HPDE6-E6E7 (cell line): ENCODE measurements at regions not wholly inside any gene's neighbourhood (a gene's known extent, or its start where the extent isn't known, plus 50 kb on each side); places are given as distances from the start of the nearest gene placed in this dataset.

Experiments used
- DNase-seq: peaks from one replicate; pipeline ENCODE4 v3.0.0; 2011; ENCODE audit warnings: missing footprints; ENCODE audit errors: extremely low spot score

DNA sequence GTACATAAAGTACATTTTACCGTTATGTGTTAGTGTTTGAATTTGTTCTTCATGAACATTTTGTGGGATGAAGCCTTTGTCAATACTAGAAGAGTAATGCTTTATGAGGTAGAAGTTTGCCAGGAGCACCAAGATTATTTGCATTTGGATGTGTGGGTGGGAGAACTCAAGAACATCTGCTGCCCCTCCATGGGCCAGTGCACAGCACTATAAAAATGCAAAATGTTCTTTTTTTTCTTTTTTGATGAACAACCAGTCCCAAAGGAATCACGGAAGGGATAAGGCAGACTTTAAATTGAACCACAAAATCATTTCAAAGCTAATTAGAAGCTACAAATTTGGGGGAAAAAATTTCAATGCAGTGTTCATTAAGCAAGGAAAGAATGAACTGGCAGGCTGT, 300.3 kb upstream of the NWD2 start:
- no peak for DNase-seq

DNA sequence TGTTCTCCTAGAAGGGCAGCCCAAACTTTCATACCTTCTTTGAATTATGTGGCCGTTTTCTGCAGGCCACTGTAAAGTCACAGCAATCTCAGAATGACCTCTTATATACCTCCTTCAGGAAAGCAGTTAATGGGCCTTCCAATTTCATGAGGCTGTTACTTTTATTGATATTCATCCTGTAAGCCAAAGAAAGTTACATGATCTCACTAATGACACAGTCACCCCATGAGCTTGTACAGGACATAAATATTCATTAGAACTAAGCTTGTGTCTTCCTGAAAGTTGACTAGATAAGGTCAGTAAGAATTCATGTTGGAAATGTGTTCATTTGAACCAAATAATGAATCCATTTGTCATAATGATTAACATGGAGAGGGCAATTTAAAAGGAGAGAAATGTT, 283.1 kb upstream of the NWD2 start:
- DNase-seq = no peak

DNA sequence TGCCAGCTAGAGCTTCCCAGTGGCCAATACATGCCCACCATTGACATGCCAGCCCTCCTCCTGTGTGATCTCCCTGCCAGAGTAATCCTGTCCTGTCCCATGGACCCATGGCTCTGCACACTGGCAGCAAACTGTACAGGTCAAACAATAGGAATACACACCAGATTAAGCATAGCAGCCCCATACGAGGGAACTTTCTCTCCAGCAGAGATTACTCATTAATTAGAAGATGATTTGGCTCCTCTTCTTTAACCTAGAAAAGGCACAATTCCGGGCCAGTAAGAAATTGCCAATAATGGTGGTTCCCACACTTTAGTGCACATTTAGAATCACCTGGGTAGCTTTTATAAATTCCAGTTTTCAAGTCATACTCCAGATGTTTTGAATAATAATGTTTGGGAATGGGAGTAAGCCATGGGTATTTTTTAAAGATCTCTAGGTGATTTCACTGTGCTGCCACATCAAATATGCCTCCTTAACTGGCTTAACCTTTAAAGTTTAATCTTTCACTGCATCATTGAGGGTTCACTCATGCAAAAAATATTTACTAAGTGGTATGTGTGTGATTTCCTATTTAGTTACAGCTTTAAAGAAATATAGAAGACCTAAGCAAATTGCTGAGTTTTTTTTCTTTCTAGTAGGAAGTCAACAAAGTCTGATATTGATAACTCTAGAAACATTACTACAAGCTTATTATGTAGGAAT, 277.6 kb upstream of the NWD2 start:
- no peak for DNase-seq

DNA sequence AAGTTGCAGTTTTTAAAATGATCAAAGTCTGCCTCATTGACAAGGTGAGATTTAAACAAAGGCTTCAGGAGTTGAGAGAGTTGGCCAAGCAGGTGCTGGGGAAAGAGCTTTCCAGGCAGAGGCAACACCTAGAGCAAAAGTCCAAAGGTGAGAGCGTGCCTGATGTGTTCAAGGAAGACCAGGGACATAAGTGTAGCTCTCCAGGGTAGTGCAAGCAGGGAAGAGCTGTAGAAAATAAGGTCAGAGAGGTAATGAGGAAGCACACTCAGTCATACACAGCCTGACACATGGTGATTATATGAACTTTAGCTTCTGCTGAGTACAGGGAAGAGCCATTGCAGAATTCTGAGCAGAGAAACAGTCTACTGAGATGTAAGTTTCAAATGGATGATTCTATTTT, 265.0 kb upstream of the NWD2 start:
- DNase-seq = no peak

DNA sequence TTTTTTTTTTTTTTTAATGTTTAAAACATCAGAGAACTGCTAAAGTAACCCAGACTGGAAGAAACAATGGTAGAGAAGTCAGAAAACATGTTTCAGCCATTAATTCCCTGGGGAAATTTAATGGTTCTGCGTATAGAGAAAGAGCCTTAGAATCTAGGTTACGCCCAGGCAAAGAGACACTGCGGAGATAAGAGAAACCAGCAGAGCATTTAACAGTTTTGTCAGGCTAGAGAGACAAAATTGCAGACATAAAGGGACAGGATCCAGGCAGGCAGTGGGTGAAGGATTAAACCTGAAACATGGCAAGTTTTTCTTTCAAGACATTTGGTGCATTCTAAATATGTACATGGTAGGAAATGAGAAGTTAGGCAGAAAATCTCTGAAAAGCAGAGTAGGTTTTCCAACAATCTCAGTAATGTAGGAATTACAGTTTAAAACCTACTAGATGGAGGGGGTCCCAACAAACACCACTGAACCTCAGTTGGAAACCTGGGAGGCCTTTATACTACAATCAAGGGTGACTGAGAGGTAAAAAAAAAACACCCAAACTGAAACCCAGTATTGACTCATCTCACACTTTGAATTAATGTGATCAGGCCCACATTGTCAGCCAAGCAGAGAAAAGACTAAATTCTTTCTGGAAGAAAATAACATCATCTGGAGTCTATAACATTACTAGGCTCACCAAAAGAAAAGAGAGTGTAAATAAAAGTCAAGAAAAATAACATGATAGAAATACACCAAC, 254.2 kb upstream of the NWD2 start:
- no peak for DNase-seq

DNA sequence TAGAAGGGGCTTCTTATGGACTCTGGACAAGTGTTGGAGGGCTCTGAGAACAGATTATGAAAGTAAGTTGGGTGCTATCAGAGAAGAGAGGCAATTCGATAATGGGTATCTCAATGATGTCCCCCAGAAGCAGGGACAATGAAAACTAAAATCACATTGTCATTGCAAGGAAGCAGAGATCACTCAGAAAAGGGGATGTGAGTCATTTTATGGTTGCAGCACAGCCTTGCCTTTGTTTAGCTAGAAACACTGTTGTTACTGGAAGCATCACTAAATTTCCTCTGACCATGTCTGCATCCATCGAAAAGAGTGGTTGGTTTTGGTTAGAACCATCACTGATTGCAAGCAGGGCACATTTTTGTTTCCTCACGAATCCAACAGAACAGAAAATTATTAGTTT, 246.8 kb upstream of the NWD2 start:
- DNase-seq = no peak

DNA sequence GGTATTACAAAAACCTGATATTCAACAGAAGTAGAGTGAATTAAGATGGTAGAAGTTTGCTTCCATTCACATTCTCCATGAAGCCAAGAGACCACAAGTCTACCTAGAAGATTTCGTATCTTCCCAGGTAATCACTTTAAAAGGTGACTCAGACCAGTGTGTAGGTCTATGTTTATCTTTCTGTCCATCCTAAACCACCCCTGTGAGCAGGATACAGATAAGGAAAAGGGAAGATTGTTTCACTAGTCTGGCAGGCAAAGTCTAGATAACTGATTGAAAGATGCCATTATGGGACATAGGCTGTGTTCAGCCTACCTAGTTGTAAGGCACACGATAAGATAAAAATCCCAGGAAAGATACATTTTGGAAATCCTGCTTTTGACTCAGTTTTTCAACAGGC, 244.3 kb upstream of the NWD2 start:
- no peak for DNase-seq

DNA sequence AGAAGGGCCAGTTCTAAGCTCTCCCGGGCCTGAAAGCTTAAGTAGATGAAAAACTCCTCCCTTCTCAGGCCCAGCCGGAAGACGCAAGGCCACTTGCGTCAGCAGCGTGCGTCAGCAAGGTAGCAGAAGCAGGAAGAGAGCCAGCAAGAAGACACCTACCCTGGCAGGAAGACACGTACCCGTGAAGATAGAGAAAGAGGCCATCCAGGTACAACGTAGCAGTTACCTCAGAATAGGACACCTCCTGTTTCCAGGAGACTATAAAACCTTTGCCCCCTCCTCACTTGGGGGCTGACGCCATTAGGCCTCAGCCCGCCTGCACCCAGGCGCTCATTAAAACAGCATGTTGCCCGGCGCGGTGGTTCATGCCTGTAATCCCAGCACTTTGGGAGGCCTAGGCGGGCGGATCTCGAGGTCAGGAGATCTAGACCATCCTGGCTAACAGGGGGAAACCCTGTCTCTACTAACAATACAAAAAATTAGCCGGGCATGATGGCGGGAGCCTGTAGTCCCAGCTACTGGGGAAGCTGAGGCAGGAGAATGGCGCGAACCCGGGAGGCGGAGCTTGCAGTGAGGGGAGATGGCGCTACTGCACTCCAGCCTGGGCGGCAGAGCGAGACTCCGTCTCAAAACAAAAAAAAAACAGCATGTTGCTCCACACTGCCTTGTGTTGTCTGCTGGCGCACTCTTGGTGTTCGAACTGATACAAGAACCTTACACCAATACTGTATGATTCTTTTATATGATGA, 242.7 kb upstream of the NWD2 start:
- no peak for DNase-seq

DNA sequence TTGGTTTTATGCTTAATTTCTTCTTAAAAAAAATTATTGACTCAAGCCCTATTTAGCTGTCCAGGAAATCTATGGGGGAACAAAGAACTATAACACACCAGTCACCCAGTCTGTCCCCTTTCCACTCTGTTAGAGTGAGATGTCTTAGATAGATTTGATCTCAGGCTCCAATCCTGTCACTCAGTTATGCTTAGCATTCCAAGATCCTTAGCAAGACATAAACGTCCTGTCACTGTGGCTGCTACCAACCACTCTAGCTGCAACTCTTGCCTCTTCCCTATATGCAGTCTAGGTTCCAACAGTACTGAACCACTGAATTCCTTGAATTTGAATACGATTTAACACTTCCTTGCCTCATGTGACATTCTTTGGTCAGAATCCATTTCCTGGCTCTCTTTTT, 241.9 kb upstream of the NWD2 start:
- no peak for DNase-seq

DNA sequence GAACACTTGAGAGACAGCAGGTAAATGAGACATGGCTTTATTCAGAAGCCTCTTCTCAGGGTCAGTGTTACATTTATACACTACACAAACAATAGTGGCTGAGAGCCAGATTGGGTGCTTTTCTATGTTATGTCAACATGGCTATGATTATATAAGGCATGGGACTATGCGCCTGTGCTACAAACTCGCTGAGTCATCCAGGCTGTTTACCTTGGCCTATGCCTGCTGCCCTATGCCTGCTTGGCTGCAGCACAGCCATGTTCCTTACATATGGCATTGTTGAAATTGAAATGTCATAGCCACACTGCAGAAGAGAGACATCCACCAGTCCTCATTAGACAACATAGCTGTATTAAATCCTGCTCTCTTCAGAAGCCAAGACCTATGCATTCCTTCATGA, 236.3 kb upstream of the NWD2 start:
- peak; percentile 38 for DNase-seq

DNA sequence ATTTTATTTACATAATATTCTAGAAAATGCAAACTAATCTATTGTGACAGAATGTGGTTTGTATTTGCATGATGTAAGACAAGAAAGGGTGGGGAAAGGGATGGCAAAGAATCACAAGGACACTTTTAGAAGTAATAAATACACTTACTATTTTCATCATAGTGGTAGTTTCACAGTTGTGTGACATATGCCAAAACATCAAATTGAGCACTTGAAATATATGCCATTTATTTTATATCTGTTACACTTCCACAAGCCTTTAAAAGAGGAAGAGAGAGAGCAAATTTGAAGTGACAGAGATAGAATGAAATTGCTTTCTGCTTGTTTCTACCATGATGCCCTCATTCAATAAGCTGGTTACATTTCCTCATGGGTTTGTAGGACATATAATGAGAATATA, 230.0 kb upstream of the NWD2 start:
- DNase-seq = no peak

DNA sequence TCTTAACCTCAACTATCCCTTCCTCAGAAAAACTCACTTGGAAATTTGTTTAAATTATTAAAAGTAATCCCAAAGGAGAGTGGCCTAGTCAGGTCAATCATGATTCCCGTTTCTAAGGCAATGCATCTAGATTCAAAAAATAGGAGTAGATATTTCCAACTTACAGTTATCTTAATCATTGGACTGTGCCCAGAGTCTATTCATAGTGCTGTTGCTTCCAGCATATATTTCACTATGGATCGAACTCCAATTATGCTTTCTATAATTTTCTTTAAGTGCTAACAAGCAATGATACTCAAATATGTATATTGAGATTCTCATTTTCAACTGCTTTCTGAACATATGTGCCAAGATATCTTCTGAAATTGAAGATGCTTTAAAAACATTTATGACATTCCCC, 229.2 kb upstream of the NWD2 start:
- no peak for DNase-seq

DNA sequence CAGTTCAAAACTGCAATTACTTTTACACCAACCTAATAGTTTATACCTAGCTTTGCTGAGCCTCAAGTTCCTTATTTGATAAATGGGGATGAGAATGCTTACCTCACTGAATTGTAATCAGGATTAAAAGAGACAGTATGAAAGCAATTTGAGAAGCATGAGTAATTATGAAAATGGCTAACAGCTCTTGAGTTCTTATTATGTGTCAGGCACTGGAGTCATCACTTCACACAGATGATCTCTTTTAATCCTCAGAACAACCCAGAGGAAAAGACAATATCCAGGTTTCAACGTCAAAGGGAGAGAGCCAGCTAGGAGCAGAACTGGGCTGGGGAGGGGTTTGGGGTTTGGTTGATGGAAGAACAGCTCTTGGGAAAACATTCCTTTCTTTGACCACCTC, 221.0 kb upstream of the NWD2 start:
- no peak for DNase-seq

DNA sequence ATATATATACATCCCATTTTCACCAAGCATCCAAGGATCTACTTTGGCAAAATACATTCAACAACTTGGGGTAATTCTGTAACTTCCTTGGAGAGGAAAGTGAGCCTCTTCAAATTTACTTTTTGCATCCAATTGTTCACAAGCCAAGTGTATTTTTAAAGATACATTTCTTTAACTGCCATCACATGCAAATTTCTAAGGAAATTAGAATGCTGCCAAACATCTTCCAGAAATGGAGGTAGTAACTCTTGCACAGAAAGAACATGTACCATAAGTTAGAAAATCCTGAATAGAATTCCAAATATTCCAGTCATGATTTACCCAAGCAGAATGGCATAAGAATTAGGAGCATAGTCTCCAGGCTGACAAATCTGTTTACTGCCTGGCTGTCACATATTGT, 220.5 kb upstream of the NWD2 start:
- DNase-seq = no peak

DNA sequence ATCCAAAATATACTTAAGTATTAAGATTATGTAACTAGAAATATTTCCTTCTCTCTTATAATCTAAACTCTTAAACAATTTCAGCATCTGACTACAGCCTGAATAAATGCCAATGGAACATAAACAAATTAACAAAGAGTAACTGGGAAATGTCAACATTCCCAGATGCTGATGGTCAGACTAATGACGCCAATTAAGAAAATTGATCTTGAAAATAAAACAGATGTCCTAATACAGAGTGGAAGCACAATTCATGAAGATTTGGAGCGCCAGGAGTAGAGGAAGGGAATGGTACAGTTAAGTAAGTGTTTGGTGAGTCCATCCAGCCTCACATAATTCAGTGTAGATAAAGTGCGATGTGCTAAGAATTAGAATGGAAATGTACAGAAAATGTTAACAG, 203.7 kb upstream of the NWD2 start:
- no peak for DNase-seq

DNA sequence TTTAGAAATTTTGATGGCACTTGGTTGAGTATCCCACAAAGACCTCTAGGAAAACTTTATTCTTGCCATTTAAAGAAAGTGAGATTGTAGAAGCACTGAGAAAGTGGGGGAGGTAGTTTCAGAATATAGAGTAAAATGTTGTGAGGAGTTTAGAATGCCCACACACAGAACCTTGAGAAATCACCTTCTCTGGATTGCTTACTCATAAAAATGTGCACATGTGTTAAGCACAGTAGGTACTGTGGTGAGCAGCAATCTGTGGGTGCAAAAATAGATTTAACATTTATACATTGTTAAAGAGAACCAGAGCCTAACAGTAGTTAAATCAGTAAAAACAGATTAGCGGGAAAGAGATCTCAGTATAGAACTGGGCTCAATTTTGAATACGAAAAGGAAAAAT, 201.2 kb upstream of the NWD2 start:
- no peak for DNase-seq

DNA sequence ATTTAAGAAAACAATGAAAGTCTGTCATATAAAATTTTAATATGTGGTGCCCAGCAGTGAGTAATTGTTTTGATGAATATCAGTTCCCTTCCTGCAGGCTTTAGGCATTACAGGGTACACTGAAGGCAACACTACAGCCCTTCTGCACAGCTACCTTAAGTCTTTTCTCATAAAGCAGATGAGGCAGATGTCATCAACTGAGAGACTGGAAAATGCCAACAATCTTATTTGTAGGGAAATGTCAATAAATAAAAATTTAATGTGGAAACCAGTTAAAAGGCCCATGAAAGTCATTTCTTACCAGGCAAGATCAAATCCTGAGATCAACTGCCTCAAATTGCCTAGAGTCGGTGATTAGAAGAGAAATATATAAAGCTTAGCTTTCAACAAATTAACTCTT, 193.4 kb upstream of the NWD2 start:
- DNase-seq = no peak

DNA sequence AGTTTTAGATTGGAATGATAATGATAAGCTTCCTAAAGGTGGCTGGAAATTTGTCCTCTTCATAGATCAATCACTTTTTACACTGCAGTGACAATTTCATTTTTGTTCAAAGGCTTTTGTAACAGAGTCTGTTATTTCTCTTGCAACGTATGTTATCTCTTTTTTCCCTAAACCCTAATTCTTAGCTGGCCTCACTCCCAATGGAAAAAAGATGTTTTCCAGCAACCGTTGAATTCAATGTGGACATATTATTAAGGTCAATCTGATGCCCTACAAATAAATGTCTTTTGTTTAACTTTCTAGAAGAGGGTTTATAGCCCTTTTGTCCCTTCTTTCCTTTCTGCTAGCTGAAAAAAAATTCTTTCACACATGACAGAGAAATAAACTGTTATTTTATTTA, 192.7 kb upstream of the NWD2 start:
- no peak for DNase-seq

DNA sequence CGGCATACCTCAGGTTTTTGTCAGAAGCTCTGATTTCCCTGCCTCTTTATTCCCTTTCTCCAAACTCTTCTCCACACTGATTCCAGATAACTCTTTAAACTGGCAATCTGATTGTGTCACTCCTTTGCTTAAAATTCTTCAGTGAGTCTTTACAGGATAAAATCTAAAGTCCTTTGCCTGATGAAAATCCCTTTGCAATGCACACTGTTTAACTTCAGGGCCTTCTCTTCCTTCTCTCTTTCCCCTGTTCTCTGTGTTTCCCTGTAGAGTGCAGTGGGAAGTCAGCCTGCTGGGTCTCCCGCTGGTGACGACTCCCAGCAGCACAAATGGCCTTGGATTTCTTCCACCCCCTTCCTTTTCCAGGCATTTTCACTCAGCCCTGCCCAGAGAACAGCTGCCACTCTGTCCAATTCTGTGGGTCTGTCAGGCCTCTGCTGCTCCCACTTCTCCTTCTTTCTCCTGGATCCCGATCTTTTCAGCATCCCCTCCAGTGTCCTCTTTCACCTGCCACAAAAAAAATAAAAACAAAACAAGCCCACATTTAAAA, 189.9 kb upstream of the NWD2 start:
- DNase-seq = no peak

DNA sequence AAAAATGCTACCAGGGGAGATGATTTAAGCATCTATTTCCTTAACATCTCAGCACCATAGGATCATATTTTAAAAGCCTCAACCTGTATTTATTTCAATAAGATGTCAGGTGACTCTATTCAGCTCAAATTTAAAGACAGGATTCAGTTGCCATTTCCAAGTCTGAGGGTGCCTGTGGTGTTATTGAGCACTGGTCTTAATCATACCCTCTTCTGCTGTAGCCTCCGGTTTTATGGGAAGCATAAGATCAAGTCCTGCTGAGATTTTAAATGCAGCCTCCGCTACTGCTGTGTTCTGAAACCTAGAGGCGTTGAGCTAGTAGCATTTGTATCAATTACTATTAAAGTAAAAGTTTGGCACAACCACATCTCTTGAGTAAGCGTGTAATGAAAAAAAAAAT, 185.7 kb upstream of the NWD2 start:
- no peak for DNase-seq

DNA sequence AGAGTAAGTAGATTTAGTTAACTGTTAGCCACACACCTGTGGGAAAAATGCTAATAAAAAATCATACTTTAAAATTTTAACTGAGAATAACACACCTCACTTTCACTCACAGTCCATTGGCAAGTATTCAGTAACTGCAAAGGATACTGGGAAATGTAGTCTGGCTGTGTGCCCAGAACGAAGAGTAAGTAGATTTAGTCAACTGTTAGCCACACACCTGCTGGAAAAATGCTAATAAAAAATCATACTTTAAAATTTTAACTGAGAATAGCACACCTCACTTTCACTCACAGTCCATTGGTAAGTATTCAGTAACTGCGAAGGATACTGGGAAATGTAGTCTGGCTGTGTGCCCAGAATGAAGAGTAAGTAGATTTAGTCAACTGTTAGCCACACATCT, 178.4 kb upstream of the NWD2 start:
- no peak for DNase-seq

DNA sequence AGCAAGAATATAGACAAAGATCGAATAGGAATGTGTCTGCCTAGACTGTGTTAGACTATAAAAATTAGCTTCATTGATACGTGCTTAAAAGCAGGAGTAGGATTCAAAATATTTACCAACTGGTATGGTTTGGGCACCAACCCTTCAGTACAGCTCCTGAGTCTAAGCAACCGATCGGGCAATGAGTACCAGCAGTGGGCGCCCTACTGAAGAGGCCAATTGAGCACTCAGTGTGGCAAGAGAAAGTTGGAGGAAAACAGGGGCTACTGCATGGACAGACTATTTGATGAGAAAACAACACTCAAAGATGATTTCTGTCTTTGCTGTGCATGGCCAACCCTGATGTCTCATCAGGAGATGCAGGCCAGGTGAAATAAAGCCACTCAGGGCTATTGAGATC, 176.0 kb upstream of the NWD2 start:
- DNase-seq = no peak

DNA sequence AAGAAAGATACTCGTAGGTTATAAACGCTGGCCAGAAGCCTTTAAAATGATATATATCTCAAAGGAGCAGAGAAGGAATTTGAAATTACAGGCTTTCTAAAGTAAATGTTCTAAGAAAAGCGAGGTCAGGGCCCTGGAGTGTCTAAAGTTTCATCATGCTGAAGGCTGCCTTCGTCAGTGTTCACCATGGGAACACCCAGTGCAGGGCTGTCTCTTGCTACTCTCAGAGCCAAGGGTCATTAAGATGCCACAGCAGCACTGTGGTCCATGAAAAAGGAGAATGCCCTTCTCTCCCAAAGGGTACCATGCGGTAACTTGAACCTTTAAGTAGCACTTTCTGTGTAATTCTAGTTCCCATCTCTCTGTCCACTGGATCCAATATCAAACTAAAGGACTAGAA, 174.5 kb upstream of the NWD2 start:
- no peak for DNase-seq
